ENCODE measurements at regions not wholly inside any gene's neighbourhood (a gene's known extent, or its start where the extent isn't known, plus 50 kb on each side); places are given as distances from the start of the nearest gene placed in this dataset.

GRCh38 chr9:116083837-116084236 is 69.8 kb upstream of the PAPPA start:
- TF ChIP-seq TARDBP (IDR thresholded peaks at IDR 0.05), result no peak
- TF ChIP-seq FOXA1 (IDR thresholded peaks at IDR 0.05), result no peak
- TF ChIP-seq SUZ12 (IDR thresholded peaks at IDR 0.05), result no peak
- TF ChIP-seq HDGF (IDR thresholded peaks at IDR 0.05; ENCODE audit: borderline replicate concordance), result no peak
- no peak for TF ChIP-seq L3MBTL2 (conservative IDR thresholded peaks at IDR 0.05)
- TF ChIP-seq ARNT (IDR thresholded peaks at IDR 0.05), result no peak
- no peak for TF ChIP-seq SP1 (IDR thresholded peaks at IDR 0.05)
- TF ChIP-seq PKNOX1 (IDR thresholded peaks at IDR 0.05), result no peak
- TF ChIP-seq LEF1 (IDR thresholded peaks at IDR 0.05; ENCODE audit: borderline replicate concordance), result no peak
- TF ChIP-seq ZNF384 (IDR thresholded peaks at IDR 0.05), result no peak
- TF ChIP-seq CTBP1 (IDR thresholded peaks at IDR 0.05; ENCODE audit: borderline replicate concordance), result no peak
- TF ChIP-seq BHLHE40 (IDR thresholded peaks at IDR 0.05; ENCODE audit: borderline replicate concordance), result no peak
- TF ChIP-seq FOXK2 (IDR thresholded peaks at IDR 0.05), result no peak
- no peak for TF ChIP-seq ELF4 (IDR thresholded peaks at IDR 0.05)
- no peak for TF ChIP-seq NFRKB (IDR thresholded peaks at IDR 0.05)
- no peak for TF ChIP-seq FOXM1 (IDR thresholded peaks at IDR 0.05; ENCODE audit: borderline replicate concordance)
- no peak for DNase-seq (ENCODE audit: extremely low spot score)
- ChIA-PET CTCF (no interaction called here), POLR2A (no interaction called here)

- ChIA-PET POLR2A (no interaction called here), CTCF (no interaction called here)
- TF ChIP-seq FOXA1 (IDR thresholded peaks at IDR 0.05), result no peak
- TF ChIP-seq HDGF (IDR thresholded peaks at IDR 0.05; ENCODE audit: borderline replicate concordance), result no peak
- TF ChIP-seq BHLHE40 (IDR thresholded peaks at IDR 0.05; ENCODE audit: borderline replicate concordance), result no peak
- no peak for TF ChIP-seq TARDBP (IDR thresholded peaks at IDR 0.05)
- TF ChIP-seq ZNF384 (IDR thresholded peaks at IDR 0.05), result no peak
- TF ChIP-seq LEF1 (IDR thresholded peaks at IDR 0.05; ENCODE audit: borderline replicate concordance), result no peak
- no peak for TF ChIP-seq FOXM1 (IDR thresholded peaks at IDR 0.05; ENCODE audit: borderline replicate concordance)
- no peak for TF ChIP-seq ARNT (IDR thresholded peaks at IDR 0.05)
- no peak for TF ChIP-seq PKNOX1 (IDR thresholded peaks at IDR 0.05)
- no peak for DNase-seq (ENCODE audit: extremely low spot score)
Observed at GRCh38 chr9:116084497-116084896, 69.1 kb upstream of the PAPPA start.

GRCh38 chr9:116087246-116087645 is 66.3 kb upstream of the PAPPA start:
- no peak for TF ChIP-seq NFRKB (IDR thresholded peaks at IDR 0.05)
- TF ChIP-seq CTBP1 (IDR thresholded peaks at IDR 0.05; ENCODE audit: borderline replicate concordance), result no peak
- no peak for TF ChIP-seq ELF4 (IDR thresholded peaks at IDR 0.05)
- no peak for TF ChIP-seq ARNT (IDR thresholded peaks at IDR 0.05)
- no peak for TF ChIP-seq BHLHE40 (IDR thresholded peaks at IDR 0.05; ENCODE audit: borderline replicate concordance)
- no peak for TF ChIP-seq FOXA1 (IDR thresholded peaks at IDR 0.05)
- no peak for TF ChIP-seq FOXK2 (IDR thresholded peaks at IDR 0.05)
- no peak for TF ChIP-seq HDGF (IDR thresholded peaks at IDR 0.05; ENCODE audit: borderline replicate concordance)
- TF ChIP-seq LEF1 (IDR thresholded peaks at IDR 0.05; ENCODE audit: borderline replicate concordance), result no peak
- TF ChIP-seq FOXM1 (IDR thresholded peaks at IDR 0.05; ENCODE audit: borderline replicate concordance), result no peak
- ChIA-PET CTCF (no interaction called here), POLR2A (no interaction called here)
- no peak for DNase-seq (ENCODE audit: extremely low spot score)

GRCh38 chr9:116087751-116088194 is 65.8 kb upstream of the PAPPA start:
- ChIA-PET POLR2A (no interaction called here), CTCF (no interaction called here)

GRCh38 chr9:116088396-116088795 is 65.2 kb upstream of the PAPPA start:
- TF ChIP-seq PKNOX1 (IDR thresholded peaks at IDR 0.05) (no peak), ELF4 (IDR thresholded peaks at IDR 0.05) (no peak), CTBP1 (IDR thresholded peaks at IDR 0.05; ENCODE audit: borderline replicate concordance) (no peak), L3MBTL2 (conservative IDR thresholded peaks at IDR 0.05) (no peak), NFRKB (IDR thresholded peaks at IDR 0.05) (no peak), SP1 (IDR thresholded peaks at IDR 0.05) (no peak)
- ChIA-PET POLR2A (no interaction called here), CTCF (no interaction called here)
- no peak for DNase-seq (ENCODE audit: extremely low spot score)

More at GRCh38 chr9:116087751-116088194, 65.8 kb upstream of the PAPPA start:
- no peak for DNase-seq (ENCODE audit: extremely low spot score)
- TF ChIP-seq LEF1 (IDR thresholded peaks at IDR 0.05; ENCODE audit: borderline replicate concordance) (no peak), L3MBTL2 (conservative IDR thresholded peaks at IDR 0.05) (no peak), ZNF384 (IDR thresholded peaks at IDR 0.05) (no peak), HDGF (IDR thresholded peaks at IDR 0.05; ENCODE audit: borderline replicate concordance) (no peak), NFRKB (IDR thresholded peaks at IDR 0.05) (no peak), FOXM1 (IDR thresholded peaks at IDR 0.05; ENCODE audit: borderline replicate concordance) (no peak), PKNOX1 (IDR thresholded peaks at IDR 0.05) (no peak), CTBP1 (IDR thresholded peaks at IDR 0.05; ENCODE audit: borderline replicate concordance) (no peak), FOXA1 (IDR thresholded peaks at IDR 0.05) (no peak), SUZ12 (IDR thresholded peaks at IDR 0.05) (no peak)

- POLR2A ChIA-PET, result no interaction called here
- CTCF ChIA-PET, result no interaction called here
- TF ChIP-seq FOXA1 (IDR thresholded peaks at IDR 0.05) (no peak), ELF4 (IDR thresholded peaks at IDR 0.05) (no peak), TARDBP (IDR thresholded peaks at IDR 0.05) (no peak), CTBP1 (IDR thresholded peaks at IDR 0.05; ENCODE audit: borderline replicate concordance) (no peak), PKNOX1 (IDR thresholded peaks at IDR 0.05) (no peak), LEF1 (IDR thresholded peaks at IDR 0.05; ENCODE audit: borderline replicate concordance) (no peak), HDGF (IDR thresholded peaks at IDR 0.05; ENCODE audit: borderline replicate concordance) (no peak), BHLHE40 (IDR thresholded peaks at IDR 0.05; ENCODE audit: borderline replicate concordance) (no peak), NFRKB (IDR thresholded peaks at IDR 0.05) (no peak), SUZ12 (IDR thresholded peaks at IDR 0.05) (no peak), SP1 (IDR thresholded peaks at IDR 0.05) (no peak), FOXK2 (IDR thresholded peaks at IDR 0.05) (no peak), FOXM1 (IDR thresholded peaks at IDR 0.05; ENCODE audit: borderline replicate concordance) (no peak), L3MBTL2 (conservative IDR thresholded peaks at IDR 0.05) (no peak)
- no peak for DNase-seq (ENCODE audit: extremely low spot score)
Observed at GRCh38 chr9:116090030-116090770, 63.4 kb upstream of the PAPPA start.

Data from HEK293T (cell line).